DND-41 (cell line): ENCODE measurements at regions not wholly inside any gene's neighbourhood (a gene's known extent, or its start where the extent isn't known, plus 50 kb on each side); places are given as distances from the start of the nearest gene placed in this dataset.

ENCODE experiments used
- EZH2 ChIP-seq: IDR thresholded peaks from 3 replicates; pipeline ENCODE4 v1.6.1; 2012; ENCODE audit warnings: borderline replicate concordance, low read depth, mild to moderate bottlenecking, moderate library complexity, low read length, inconsistent platforms; ENCODE audit not compliant: severe bottlenecking
- TF ChIP-seq, protein P1 (sequence below): IDR thresholded peaks from 2 replicates; pipeline ENCODE4 v1.5.1; 2012; ENCODE audit warnings: borderline replicate concordance, low read length, moderate library complexity, mild to moderate bottlenecking; ENCODE audit not compliant: poor library complexity, severe bottlenecking; ENCODE audit errors: extremely low read depth

DNA sequence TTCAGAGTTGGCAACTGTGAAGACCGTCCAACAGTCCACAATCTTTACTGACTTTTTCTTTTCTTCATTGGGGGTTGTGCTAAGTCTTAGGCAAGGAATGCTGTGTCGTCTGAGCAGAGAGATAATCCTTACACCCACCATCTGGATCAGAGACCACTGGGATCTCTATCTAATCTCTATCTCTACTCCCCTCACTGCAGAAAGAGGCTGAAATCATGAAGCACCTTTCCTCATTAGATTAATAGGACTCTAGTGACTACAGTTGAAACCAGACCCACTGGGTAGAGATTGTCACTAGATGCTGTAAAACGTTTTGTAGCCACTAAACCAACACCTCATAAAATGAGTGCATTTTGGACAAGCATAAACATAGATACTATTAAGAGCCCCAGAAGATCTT is 387.4 kb upstream of the CELF2 start:
- TF ChIP-seq, protein P1, sequence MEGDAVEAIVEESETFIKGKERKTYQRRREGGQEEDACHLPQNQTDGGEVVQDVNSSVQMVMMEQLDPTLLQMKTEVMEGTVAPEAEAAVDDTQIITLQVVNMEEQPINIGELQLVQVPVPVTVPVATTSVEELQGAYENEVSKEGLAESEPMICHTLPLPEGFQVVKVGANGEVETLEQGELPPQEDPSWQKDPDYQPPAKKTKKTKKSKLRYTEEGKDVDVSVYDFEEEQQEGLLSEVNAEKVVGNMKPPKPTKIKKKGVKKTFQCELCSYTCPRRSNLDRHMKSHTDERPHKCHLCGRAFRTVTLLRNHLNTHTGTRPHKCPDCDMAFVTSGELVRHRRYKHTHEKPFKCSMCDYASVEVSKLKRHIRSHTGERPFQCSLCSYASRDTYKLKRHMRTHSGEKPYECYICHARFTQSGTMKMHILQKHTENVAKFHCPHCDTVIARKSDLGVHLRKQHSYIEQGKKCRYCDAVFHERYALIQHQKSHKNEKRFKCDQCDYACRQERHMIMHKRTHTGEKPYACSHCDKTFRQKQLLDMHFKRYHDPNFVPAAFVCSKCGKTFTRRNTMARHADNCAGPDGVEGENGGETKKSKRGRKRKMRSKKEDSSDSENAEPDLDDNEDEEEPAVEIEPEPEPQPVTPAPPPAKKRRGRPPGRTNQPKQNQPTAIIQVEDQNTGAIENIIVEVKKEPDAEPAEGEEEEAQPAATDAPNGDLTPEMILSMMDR = no peak
- TF ChIP-seq EZH2 = no peak
